GM12891 (cell line): ENCODE measurements at regions not wholly inside any gene's neighbourhood (a gene's known extent, or its start where the extent isn't known, plus 50 kb on each side); places are given as distances from the start of the nearest gene placed in this dataset.

Experiments used
- POLR2A ChIP-seq: IDR thresholded peaks from 2 replicates; pipeline ENCODE4 v1.6.1; 2011; ENCODE audit warnings: low read depth, low read length, control low read depth
- POLR2AphosphoS5 ChIP-seq: IDR thresholded peaks from 2 replicates; pipeline ENCODE4 v1.6.1; 2011; ENCODE audit warnings: low read depth, low read length, control low read depth
- TAF1 ChIP-seq: IDR thresholded peaks from 2 replicates; pipeline ENCODE4 v1.6.1; 2011; ENCODE audit warnings: low read depth, low read length, control low read depth

DNA sequence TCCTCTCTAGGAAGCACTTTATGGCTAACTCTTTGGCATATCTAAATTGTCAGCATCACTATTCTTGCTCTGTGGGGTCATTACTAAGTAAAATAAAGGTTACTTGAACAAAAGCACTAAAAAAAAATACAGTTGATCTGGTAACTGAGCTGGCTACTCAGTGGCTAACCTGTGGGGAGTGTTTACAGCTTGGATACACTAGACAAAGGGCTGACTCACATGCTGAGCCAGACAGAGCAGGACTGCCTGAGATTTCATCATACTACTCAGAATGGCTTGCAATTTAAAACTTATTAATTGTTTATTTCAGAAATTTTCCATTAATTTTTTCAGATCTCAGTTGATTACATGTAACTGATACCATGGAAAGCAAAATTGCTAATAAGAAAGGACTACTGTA lies 1690.4 kb upstream of the SLC39A10 start:
- no peak for TF ChIP-seq POLR2AphosphoS5
- no peak for TF ChIP-seq POLR2A
- no peak for TF ChIP-seq TAF1
